Loucy (cell line): ENCODE measurements at regions not wholly inside any gene's neighbourhood (a gene's known extent, or its start where the extent isn't known, plus 50 kb on each side); places are given as distances from the start of the nearest gene placed in this dataset.

Source experiments
- EZH2phosphoT487 ChIP-seq: fragments of 200-600 bp; IDR thresholded peaks from 2 replicates; pipeline ENCODE4 v1.6.1; 2018; ENCODE audit warnings: antibody characterized with exemption, mild to moderate bottlenecking, moderate library complexity, borderline replicate concordance
- TF ChIP-seq, protein P1 (sequence below): fragments of 200-600 bp; sonication (generic); conservative IDR thresholded peaks from 2 replicates; pipeline ENCODE4 v1.5.1; 2014; ENCODE audit warnings: mild to moderate bottlenecking, antibody characterized with exemption, low read length

DNA sequence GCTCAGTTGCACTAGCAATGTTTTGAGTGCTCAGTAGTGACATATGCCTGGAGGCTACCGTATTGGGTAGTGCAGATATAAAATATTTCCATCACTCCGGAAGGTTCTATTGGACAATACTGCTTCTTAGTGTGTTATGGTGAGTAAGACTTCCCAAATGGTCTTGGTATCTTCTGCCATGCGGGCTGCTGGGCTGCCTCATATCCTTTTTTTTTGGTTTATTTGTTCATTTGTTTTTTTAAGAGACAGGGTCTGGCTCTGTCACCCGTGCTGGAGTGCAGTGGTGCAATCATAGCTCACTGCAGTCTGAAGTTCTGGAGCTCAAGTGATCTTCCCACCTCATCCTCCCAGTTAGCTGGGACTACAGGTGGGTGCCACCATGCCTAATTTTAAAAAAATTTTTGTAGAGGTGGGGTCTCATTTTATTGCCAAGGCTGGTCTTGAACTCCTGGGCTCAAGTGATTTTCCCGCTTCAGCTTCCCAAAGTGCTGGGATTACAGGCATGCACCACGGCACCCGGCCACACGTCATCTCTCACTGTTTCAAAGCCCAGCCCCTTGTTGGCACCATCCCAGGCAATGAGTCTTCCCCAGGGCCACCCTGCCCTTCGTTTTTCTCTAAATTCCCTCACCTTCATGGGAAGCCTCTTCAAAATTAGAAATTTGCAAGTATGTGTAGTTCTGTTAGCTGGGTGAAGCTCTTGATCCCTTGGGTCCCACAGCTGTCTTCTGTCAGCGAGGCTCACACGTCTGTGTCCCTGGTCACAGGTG, 111.0 kb upstream of the KLF14 start:
- TF ChIP-seq, protein P1, sequence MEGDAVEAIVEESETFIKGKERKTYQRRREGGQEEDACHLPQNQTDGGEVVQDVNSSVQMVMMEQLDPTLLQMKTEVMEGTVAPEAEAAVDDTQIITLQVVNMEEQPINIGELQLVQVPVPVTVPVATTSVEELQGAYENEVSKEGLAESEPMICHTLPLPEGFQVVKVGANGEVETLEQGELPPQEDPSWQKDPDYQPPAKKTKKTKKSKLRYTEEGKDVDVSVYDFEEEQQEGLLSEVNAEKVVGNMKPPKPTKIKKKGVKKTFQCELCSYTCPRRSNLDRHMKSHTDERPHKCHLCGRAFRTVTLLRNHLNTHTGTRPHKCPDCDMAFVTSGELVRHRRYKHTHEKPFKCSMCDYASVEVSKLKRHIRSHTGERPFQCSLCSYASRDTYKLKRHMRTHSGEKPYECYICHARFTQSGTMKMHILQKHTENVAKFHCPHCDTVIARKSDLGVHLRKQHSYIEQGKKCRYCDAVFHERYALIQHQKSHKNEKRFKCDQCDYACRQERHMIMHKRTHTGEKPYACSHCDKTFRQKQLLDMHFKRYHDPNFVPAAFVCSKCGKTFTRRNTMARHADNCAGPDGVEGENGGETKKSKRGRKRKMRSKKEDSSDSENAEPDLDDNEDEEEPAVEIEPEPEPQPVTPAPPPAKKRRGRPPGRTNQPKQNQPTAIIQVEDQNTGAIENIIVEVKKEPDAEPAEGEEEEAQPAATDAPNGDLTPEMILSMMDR: no peak
- TF ChIP-seq EZH2phosphoT487: no peak
